Kidney capillary endothelial cell (primary cell): ENCODE measurements at regions not wholly inside any gene's neighbourhood (a gene's known extent, or its start where the extent isn't known, plus 50 kb on each side); places are given as distances from the start of the nearest gene placed in this dataset.

Source experiments
- DNase-seq: peaks from one replicate; pipeline ENCODE4 v3.0.0-alpha.2; 2018; ENCODE audit warnings: low spot score

GRCh38 chr5:5544094-5544663, 121.7 kb downstream of the ICE1 start:
- no peak for DNase-seq

- DNase-seq = no peak
These were observed 120.2 kb downstream of the ICE1 start for GRCh38 chr5:5542654-5543053.

GRCh38 chr5:5540065-5540464, 117.6 kb downstream of the ICE1 start:
- no peak for DNase-seq
